ENCODE measurements at regions not wholly inside any gene's neighbourhood (a gene's known extent, or its start where the extent isn't known, plus 50 kb on each side); places are given as distances from the start of the nearest gene placed in this dataset.
A peak's percentile ranks its signal among the peaks of the same experiment; 100 is the strongest.

GRCh38 chr5:4192111-4192510 is 596.5 kb downstream of the IRX1 start:
- ATAC-seq (replicated peaks in 6 of 8): no peak
- 44 to 100% (median 88%) methylated on average over 1 to 9 of the region's 10 CpGs; no CpG with 5 or more reads in 4 of the 10 experiments for WGBS, 10 experiments
- in situ Hi-C loops (cut with MboI; ENCODE audit: low pct_unique_long_range_greater_than_20kb in 2 of 9, low sequenced_read_pairs in 9 of 9, unreplicated experiment in 9 of 9): no loop called here
- Histone ChIP-seq H3K27ac (no peak overlapping the region), H3K4me3 (no peak overlapping the region), H3K4me1 (replicated peaks in 1 of 2) (peaks cover 0 to 15% of the 10 kb centered on the region in 2 donors)

DNA sequence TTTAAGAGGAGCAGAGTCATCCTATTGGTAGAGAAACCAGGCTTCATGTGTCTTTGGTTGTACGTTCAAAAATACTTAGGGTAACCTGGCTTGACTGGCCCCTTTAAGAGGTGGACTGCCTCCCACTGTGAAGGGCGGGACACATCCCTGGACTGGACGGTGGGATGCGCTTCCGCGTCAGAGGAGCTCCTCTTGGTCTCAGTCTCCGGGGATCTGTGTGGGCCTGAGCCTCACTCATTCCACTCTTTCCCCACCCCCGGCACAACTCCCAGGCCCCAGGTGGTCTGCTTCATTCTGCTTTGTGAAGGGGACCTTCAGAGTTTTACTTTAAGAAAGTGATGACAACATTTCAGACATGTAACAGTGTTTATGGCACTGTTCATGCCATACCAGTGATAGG is 601.1 kb downstream of the IRX1 start:
- 0 to 39% (median 34%) methylated on average over 1 to 6 of the region's 8 CpGs; no CpG with 5 or more reads in 4 of the 10 experiments for whole genome bisulfite sequencing, 10 experiments
- Histone ChIP-seq H3K27ac (no peak overlapping the region), H3K4me1 (replicated peaks in 1 of 2) (peaks cover 0 to 34% of the 10 kb centered on the region in 2 donors), H3K4me3 (no peak overlapping the region)
- in situ Hi-C loops (cut with MboI; ENCODE audit: low pct_unique_long_range_greater_than_20kb in 2 of 9, low sequenced_read_pairs in 9 of 9, unreplicated experiment in 9 of 9): no loop called here
- no peak for ATAC-seq (replicated peaks in 6 of 8)

GRCh38 chr5:4197151-4197550 is 601.5 kb downstream of the IRX1 start:
- no peak for ATAC-seq (replicated peaks in 6 of 8)
- in situ Hi-C loops (cut with MboI; ENCODE audit: low pct_unique_long_range_greater_than_20kb in 2 of 9, low sequenced_read_pairs in 9 of 9, unreplicated experiment in 9 of 9): no loop called here
- WGBS, 10 experiments: 50 to 82% (median 76%) methylated on average over 2 to 5 of the region's 5 CpGs; no CpG with 5 or more reads in 5 of the 10 experiments

DNA sequence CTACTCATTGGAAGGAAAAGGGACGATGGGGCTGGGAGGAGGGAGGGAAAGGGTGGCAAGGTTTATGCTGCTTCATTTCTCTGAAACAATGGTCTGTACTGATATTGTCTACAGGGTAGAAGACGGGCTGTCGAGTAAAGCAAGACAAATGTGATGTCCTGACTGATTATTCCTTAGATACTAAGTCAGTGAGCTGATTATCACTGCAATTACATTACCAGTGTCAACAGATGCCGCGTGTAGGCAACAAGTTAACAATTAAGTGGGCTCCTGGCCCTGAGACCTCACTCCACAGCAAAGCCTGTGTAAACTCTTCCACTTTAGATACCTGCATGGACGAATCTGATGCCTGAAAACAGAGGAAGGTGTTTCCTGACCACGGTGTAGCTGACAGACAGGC is 602.8 kb downstream of the IRX1 start:
- H3K4me1 ChIP-seq (replicated peaks in 1 of 2): peaks cover 0 to 34% of the 10 kb centered on the region in 2 donors
- H3K4me3 ChIP-seq: no peak overlapping the region
- in situ Hi-C loops (cut with MboI; ENCODE audit: low pct_unique_long_range_greater_than_20kb in 2 of 9, low sequenced_read_pairs in 9 of 9, unreplicated experiment in 9 of 9): no loop called here
- peak in 3 of 8 experiments; percentile 8 to 34 (median 32) for ATAC-seq (replicated peaks in 6 of 8)
- 3 to 91% (median 33%) methylated on average over 2 to 5 of the region's 7 CpGs; no CpG with 5 or more reads in 3 of the 10 experiments for WGBS, 10 experiments
- H3K27ac ChIP-seq: no peak overlapping the region

More at GRCh38 chr5:4197151-4197550, 601.5 kb downstream of the IRX1 start:
- H3K4me1 ChIP-seq (replicated peaks in 1 of 2): peaks cover 0 to 34% of the 10 kb centered on the region in 2 donors
- H3K4me3 ChIP-seq: no peak overlapping the region
- H3K27ac ChIP-seq: no peak overlapping the region

- Histone ChIP-seq H3K4me3 (no peak overlapping the region), H3K27ac (no peak overlapping the region), H3K4me1 (replicated peaks in 1 of 2) (peaks cover 0 to 34% of the 10 kb centered on the region in 2 donors)
- peak in 3 of 8 experiments; percentile 45 to 82 (median 79) for ATAC-seq (replicated peaks in 6 of 8)
- in situ Hi-C loops (cut with MboI; ENCODE audit: low pct_unique_long_range_greater_than_20kb in 2 of 9, low sequenced_read_pairs in 9 of 9, unreplicated experiment in 9 of 9): no loop called here
- WGBS, 10 experiments: 36 to 100% (median 75%) methylated on average over 1 to 15 of the region's 19 CpGs
These were observed 603.6 kb downstream of the IRX1 start for GRCh38 chr5:4199049-4199841.

DNA sequence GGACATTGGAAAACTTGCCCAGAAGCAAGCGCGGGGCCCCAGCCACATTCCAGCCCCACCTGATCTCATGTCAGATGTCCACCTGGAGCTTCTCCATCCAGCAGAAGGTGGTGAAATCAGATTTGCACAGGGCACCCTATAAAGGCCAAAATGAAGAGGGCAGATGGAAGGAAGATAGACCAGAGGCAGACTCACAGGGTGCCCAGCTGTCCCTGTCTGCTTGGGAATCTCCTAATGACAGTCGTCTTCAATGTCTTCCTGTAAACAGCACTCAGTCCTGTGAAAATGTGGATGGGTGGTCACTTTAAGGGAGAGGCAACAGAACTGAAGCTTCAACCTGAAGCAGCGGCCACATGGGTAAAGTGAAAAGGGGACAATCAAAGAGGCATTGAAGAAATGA is 607.5 kb downstream of the IRX1 start:
- WGBS, 10 experiments: 0 to 100% (median 50%) methylated on average over 1 to 2 of the region's 4 CpGs; no CpG with 5 or more reads in 3 of the 10 experiments
- ATAC-seq (replicated peaks in 6 of 8): no peak
- Histone ChIP-seq H3K4me3 (no peak overlapping the region), H3K4me1 (replicated peaks in 1 of 2) (peaks cover 0 to 37% of the 10 kb centered on the region in 2 donors), H3K27ac (no peak overlapping the region)
- in situ Hi-C loops (cut with MboI; ENCODE audit: low pct_unique_long_range_greater_than_20kb in 2 of 9, low sequenced_read_pairs in 9 of 9, unreplicated experiment in 9 of 9): no loop called here

- Histone ChIP-seq H3K4me1 (replicated peaks in 1 of 2) (peaks cover 0 to 29% of the 10 kb centered on the region in 2 donors), H3K27ac (no peak overlapping the region), H3K4me3 (no peak overlapping the region)
- WGBS, 10 experiments: 0 to 92% (median 52%) methylated on average over 2 to 11 of the region's 11 CpGs
- in situ Hi-C loops (cut with MboI; ENCODE audit: low pct_unique_long_range_greater_than_20kb in 2 of 9, low sequenced_read_pairs in 9 of 9, unreplicated experiment in 9 of 9): no loop called here
- ATAC-seq (replicated peaks in 6 of 8): no peak
These were observed 608.9 kb downstream of the IRX1 start for GRCh38 chr5:4204276-4205141.

DNA sequence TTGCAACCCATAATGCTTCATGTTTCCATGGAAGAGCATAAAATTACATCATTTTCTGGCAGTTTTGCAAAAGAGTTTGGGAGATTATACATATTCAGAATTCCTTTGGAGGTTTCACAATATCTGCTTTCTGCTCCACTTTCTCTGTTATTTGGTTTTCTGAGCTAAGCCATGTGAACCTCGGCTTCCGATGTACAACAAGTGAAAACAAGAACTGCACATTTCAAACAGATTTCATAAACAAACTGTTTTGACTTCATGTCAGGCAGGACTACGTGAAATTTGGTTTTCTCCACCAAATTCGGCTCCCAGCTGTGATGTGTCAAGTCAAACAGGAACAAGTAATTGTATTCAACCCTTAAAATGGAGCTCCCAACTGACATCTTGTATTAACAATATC is 609.8 kb downstream of the IRX1 start:
- Histone ChIP-seq H3K27ac (no peak overlapping the region), H3K4me3 (no peak overlapping the region), H3K4me1 (replicated peaks in 1 of 2) (peaks cover 0 to 28% of the 10 kb centered on the region in 2 donors)
- in situ Hi-C loops (cut with MboI; ENCODE audit: low pct_unique_long_range_greater_than_20kb in 2 of 9, low sequenced_read_pairs in 9 of 9, unreplicated experiment in 9 of 9): no loop called here
- ATAC-seq (replicated peaks in 6 of 8): peak in 2 of 8 experiments; percentile 31 to 65
- WGBS, 10 experiments: 0 to 100% (median 75%) methylated on average over 1 to 4 of the region's 4 CpGs; no CpG with 5 or more reads in 2 of the 10 experiments

DNA sequence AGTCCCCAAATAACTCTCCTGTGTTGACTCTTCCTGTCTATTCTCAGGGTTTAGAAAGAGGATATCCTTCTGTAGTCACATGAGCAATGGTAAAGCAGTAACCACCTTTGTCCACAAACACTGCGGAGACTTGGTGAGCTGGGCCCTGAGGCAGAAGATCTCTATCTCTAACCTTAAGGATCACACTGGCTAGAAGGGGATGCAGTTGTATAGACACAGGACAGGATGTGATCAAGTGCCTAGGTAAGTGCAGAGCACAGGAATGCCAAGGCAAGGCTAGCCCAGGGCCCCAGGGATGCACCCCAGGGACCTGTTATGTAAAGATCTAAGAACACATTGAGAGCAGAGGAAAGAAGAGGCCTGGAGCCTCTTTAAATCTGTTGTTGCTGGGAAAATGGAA is 610.5 kb downstream of the IRX1 start:
- H3K4me1 ChIP-seq (replicated peaks in 1 of 2): peaks cover 0 to 28% of the 10 kb centered on the region in 2 donors
- no peak overlapping the region for H3K4me3 ChIP-seq
- ATAC-seq (replicated peaks in 6 of 8): no peak
- WGBS, 10 experiments: 29 to 100% (median 100%) methylated on average over 1 of the region's 1 CpG; no CpG with 5 or more reads in 5 of the 10 experiments
- in situ Hi-C loops (cut with MboI; ENCODE audit: low pct_unique_long_range_greater_than_20kb in 2 of 9, low sequenced_read_pairs in 9 of 9, unreplicated experiment in 9 of 9): no loop called here
- H3K27ac ChIP-seq: no peak overlapping the region

- in situ Hi-C loops (cut with MboI; ENCODE audit: low pct_unique_long_range_greater_than_20kb in 2 of 9, low sequenced_read_pairs in 9 of 9, unreplicated experiment in 9 of 9): no loop called here
- Histone ChIP-seq H3K4me1 (replicated peaks in 1 of 2) (peaks cover 0 to 28% of the 10 kb centered on the region in 2 donors), H3K4me3 (no peak overlapping the region), H3K27ac (no peak overlapping the region)
- WGBS, 10 experiments: 0 to 80% (median 69%) methylated on average over 1 to 15 of the region's 20 CpGs; no CpG with 5 or more reads in 4 of the 10 experiments
- ATAC-seq (replicated peaks in 6 of 8): peak in 4 of 8 experiments; percentile 26 to 96 (median 94)
These were observed 611.9 kb downstream of the IRX1 start for GRCh38 chr5:4207486-4207885.

- WGBS, 10 experiments: 93 to 100% (median 100%) methylated on average over 1 to 2 of the region's 2 CpGs; no CpG with 5 or more reads in 7 of the 10 experiments
- no peak overlapping the region for H3K4me3 ChIP-seq
- ATAC-seq (replicated peaks in 6 of 8): no peak
- peaks cover 0 to 32% of the 10 kb centered on the region in 2 donors for H3K4me1 ChIP-seq (replicated peaks in 1 of 2)
- in situ Hi-C loops (cut with MboI; ENCODE audit: low pct_unique_long_range_greater_than_20kb in 2 of 9, low sequenced_read_pairs in 9 of 9, unreplicated experiment in 9 of 9): no loop called here
- no peak overlapping the region for H3K27ac ChIP-seq
These were observed 612.9 kb downstream of the IRX1 start for GRCh38 chr5:4208537-4208936.

DNA sequence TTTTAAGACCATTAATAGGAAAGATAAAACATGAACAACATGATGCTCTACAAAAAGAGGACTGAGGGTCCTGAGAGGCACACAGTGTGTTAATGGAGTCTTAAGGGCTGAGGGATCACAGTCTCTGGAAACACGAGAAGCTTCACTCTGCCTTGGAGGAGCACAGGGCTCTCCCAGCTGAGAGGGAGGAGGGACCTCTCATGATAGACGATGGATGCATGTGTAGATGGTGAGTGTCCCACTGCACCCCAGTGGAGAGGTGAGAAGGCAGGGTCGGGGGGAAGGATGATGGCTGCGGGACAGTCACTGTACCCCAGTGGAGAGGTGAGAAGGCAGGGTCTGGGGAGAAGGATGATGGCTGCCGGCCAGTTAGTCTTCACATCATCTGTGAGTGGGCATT is 613.4 kb downstream of the IRX1 start:
- Histone ChIP-seq H3K4me3 (no peak overlapping the region), H3K27ac (no peak overlapping the region), H3K4me1 (replicated peaks in 1 of 2) (peaks cover 0 to 34% of the 10 kb centered on the region in 2 donors)
- no peak for ATAC-seq (replicated peaks in 6 of 8)
- 20 to 97% (median 40%) methylated on average over 2 to 5 of the region's 5 CpGs; no CpG with 5 or more reads in 6 of the 10 experiments for WGBS, 10 experiments
- in situ Hi-C loops (cut with MboI; ENCODE audit: low pct_unique_long_range_greater_than_20kb in 2 of 9, low sequenced_read_pairs in 9 of 9, unreplicated experiment in 9 of 9): no loop called here

All from motor neuron (in vitro differentiated cells).